ENCODE measurements at regions not wholly inside any gene's neighbourhood (a gene's known extent, or its start where the extent isn't known, plus 50 kb on each side); places are given as distances from the start of the nearest gene placed in this dataset.

DNA sequence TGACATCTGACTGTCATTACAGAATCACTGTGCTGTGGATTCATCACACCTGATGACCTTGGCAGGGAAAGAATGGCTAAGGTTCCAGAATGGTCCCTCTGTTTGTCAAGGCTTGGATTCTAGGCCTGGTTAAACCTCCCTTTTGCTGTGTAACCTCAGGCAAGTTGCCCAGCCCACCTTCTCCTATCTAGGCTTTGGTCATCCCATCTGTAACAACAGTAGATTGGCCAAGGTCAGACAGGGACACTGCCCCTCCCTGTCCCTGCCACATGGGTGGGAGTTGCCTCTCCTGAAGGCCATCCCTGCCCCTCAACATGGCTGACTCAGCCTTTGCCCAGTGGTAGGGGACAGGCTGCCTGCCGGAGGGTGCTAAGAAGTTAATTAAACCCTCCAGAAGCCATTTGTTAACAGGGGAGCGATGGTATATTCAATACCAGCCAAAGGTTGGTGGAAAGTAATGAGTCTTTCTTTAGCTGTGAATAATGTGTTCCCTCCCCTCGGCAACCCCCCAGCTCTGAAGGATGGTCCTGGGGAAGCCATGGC, 149.8 kb upstream of the PCBD1 start:
- no peaks in the 10 kb centered on the region for H3K36me3 ChIP-seq (ENCODE audit: control insufficient read depth in 2 of 2, insufficient read depth in 1 of 2, low read length in 2 of 2)
- no peak for TF ChIP-seq ZNF626 (tag by site-specific recombination; IDR thresholded peaks at IDR 0.05)
- no peak for TF ChIP-seq ZNF138 (tag by site-specific recombination; IDR thresholded peaks at IDR 0.05; ENCODE audit: borderline replicate concordance)
- TF ChIP-seq, protein P1, sequence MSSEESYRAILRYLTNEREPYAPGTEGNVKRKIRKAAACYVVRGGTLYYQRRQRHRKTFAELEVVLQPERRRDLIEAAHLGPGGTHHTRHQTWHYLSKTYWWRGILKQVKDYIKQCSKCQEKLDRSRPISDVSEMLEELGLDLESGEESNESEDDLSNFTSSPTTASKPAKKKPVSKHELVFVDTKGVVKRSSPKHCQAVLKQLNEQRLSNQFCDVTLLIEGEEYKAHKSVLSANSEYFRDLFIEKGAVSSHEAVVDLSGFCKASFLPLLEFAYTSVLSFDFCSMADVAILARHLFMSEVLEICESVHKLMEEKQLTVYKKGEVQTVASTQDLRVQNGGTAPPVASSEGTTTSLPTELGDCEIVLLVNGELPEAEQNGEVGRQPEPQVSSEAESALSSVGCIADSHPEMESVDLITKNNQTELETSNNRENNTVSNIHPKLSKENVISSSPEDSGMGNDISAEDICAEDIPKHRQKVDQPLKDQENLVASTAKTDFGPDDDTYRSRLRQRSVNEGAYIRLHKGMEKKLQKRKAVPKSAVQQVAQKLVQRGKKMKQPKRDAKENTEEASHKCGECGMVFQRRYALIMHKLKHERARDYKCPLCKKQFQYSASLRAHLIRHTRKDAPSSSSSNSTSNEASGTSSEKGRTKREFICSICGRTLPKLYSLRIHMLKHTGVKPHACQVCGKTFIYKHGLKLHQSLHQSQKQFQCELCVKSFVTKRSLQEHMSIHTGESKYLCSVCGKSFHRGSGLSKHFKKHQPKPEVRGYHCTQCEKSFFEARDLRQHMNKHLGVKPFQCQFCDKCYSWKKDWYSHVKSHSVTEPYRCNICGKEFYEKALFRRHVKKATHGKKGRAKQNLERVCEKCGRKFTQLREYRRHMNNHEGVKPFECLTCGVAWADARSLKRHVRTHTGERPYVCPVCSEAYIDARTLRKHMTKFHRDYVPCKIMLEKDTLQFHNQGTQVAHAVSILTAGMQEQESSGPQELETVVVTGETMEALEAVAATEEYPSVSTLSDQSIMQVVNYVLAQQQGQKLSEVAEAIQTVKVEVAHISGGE (tag by site-specific recombination; conservative IDR thresholded peaks at IDR 0.05; ENCODE audit: low read depth): no peak
- no peak for TF ChIP-seq ZNF621 (tag by site-specific recombination; IDR thresholded peaks at IDR 0.05)
- 0 out of 2 replicates have a peak, but pooled peaks have one; percentile 9 for TF ChIP-seq KLF1 (tag by site-specific recombination; IDR thresholded peaks at IDR 0.05)
- H3K27ac ChIP-seq (ENCODE audit: extremely low read depth, low read depth, low read length): no peak overlapping the region
- ChIA-PET POLR2A (no interaction called here), CTCF (no interaction called here)
- no peaks in the 10 kb centered on the region for H3K4me1 ChIP-seq (ENCODE audit: control insufficient read depth, insufficient read depth, low read length)
- no peak overlapping the region for H3K4me3 ChIP-seq (ENCODE audit: low read depth, low read length)
- H3K9me3 ChIP-seq (ENCODE audit: control insufficient read depth, insufficient read depth, low read depth, low read length): no peaks in the 10 kb centered on the region

DNA sequence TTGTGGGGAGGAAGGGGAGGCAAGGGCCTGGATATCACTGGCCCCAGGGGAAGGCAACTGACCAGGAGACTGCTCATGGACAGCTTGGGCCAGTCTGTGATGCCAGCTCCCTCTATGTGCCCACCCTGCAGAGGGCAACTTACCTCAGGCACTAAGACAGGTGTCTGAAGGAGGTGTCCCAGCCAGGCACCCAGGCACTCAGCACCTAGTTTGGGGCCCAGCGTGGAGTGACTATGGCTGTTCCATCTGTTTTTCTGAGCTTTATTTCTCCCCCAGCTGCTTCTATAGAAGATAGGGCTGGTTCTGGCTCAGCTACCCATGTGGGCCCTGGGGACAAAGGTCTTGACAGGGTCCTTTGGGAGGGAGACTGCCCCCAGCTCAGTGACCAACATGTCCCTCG, 150.6 kb upstream of the PCBD1 start:
- Histone ChIP-seq H3K4me1 (ENCODE audit: control insufficient read depth, insufficient read depth, low read length) (no peaks in the 10 kb centered on the region), H3K27ac (ENCODE audit: extremely low read depth, low read depth, low read length) (no peak overlapping the region), H3K9me3 (ENCODE audit: control insufficient read depth, insufficient read depth, low read depth, low read length) (no peaks in the 10 kb centered on the region), H3K4me3 (ENCODE audit: low read depth, low read length) (no peak overlapping the region), H3K36me3 (ENCODE audit: control insufficient read depth in 2 of 2, insufficient read depth in 1 of 2, low read length in 2 of 2) (no peaks in the 10 kb centered on the region)
- TF ChIP-seq, protein P2, sequence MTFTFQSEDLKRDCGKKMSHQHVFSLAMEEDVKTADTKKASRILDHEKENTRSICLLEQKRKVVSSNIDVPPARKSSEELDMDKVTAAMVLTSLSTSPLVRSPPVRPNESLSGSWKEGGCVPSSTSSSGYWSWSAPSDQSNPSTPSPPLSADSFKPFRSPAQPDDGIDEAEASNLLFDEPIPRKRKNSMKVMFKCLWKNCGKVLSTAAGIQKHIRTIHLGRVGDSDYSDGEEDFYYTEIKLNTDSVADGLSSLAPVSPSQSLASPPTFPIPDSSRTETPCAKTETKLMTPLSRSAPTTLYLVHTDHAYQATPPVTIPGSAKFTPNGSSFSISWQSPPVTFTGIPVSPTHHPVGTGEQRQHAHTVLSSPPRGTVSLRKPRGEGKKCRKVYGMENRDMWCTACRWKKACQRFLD (tag by site-specific recombination; IDR thresholded peaks at IDR 0.05): no peak
- TF ChIP-seq, protein P3, sequence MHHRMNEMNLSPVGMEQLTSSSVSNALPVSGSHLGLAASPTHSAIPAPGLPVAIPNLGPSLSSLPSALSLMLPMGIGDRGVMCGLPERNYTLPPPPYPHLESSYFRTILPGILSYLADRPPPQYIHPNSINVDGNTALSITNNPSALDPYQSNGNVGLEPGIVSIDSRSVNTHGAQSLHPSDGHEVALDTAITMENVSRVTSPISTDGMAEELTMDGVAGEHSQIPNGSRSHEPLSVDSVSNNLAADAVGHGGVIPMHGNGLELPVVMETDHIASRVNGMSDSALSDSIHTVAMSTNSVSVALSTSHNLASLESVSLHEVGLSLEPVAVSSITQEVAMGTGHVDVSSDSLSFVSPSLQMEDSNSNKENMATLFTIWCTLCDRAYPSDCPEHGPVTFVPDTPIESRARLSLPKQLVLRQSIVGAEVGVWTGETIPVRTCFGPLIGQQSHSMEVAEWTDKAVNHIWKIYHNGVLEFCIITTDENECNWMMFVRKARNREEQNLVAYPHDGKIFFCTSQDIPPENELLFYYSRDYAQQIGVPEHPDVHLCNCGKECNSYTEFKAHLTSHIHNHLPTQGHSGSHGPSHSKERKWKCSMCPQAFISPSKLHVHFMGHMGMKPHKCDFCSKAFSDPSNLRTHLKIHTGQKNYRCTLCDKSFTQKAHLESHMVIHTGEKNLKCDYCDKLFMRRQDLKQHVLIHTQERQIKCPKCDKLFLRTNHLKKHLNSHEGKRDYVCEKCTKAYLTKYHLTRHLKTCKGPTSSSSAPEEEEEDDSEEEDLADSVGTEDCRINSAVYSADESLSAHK (tag by site-specific recombination; IDR thresholded peaks at IDR 0.05): no peak
- TF ChIP-seq ZNF423 (tag by site-specific recombination; IDR thresholded peaks at IDR 0.05) (no peak), ZSCAN16 (tag by site-specific recombination; IDR thresholded peaks at IDR 0.05) (no peak), ZNF596 (tag by site-specific recombination; IDR thresholded peaks at IDR 0.05) (no peak), ZNF514 (tag by site-specific recombination; IDR thresholded peaks at IDR 0.05) (no peak), ZNF221 (tag by site-specific recombination; IDR thresholded peaks at IDR 0.05; ENCODE audit: borderline replicate concordance) (no peak), ZNF747 (tag by site-specific recombination; IDR thresholded peaks at IDR 0.05) (no peak), ZNF274 (IDR thresholded peaks at IDR 0.05; ENCODE audit: low read length) (no peak), ZNF274 (tag by site-specific recombination; IDR thresholded peaks at IDR 0.05; ENCODE audit: borderline replicate concordance) (no peak), ZNF157 (tag by site-specific recombination; IDR thresholded peaks at IDR 0.05) (no peak), ZNF654 (tag by site-specific recombination; IDR thresholded peaks at IDR 0.05; ENCODE audit: low read depth) (no peak)
- POLR2A ChIA-PET: no interaction called here
- CTCF ChIA-PET: no interaction called here

Data from HEK293 (cell line).